Mesenchymal stem cell (in vitro differentiated cells and primary cell): ENCODE measurements at regions not wholly inside any gene's neighbourhood (a gene's known extent, or its start where the extent isn't known, plus 50 kb on each side); places are given as distances from the start of the nearest gene placed in this dataset.

Experiments used
- DNase-seq: peaks from one replicate; pipeline ENCODE4 v3.0.0-alpha.2; 2013
- H2AFZ ChIP-seq: one replicate; pipeline ENCODE4 v1.6.1; 2013; ENCODE audit warnings: low read depth, mild to moderate bottlenecking, control low read depth, inconsistent platforms, low read length, moderate library complexity
- H2AK5ac ChIP-seq: 2 replicates; pipeline ENCODE4 v1.6.1; 2013; ENCODE audit warnings: low read length, moderate library complexity, mild to moderate bottlenecking, inconsistent platforms; ENCODE audit not compliant: severe bottlenecking
- H2BK120ac ChIP-seq: one replicate; pipeline ENCODE4 v1.6.1; 2013; ENCODE audit warnings: low read depth, mild to moderate bottlenecking, inconsistent platforms, low read length, moderate library complexity
- H2BK12ac ChIP-seq, 2 experiments: one replicate each; pipeline ENCODE4 v1.6.1; 2013; ENCODE audit warnings: inconsistent platforms in 2 of 2, low read length in 2 of 2, mild to moderate bottlenecking in 2 of 2, moderate library complexity in 2 of 2, control low read depth in 1 of 2
- H2BK15ac ChIP-seq: one replicate; pipeline ENCODE4 v1.6.1; 2013; ENCODE audit warnings: mild to moderate bottlenecking, low read depth, inconsistent platforms; ENCODE audit not compliant: poor library complexity, severe bottlenecking
- H2BK5ac ChIP-seq: 2 replicates; pipeline ENCODE4 v1.6.1; 2013; ENCODE audit warnings: low read depth, mild to moderate bottlenecking, low read length, control low read depth, inconsistent platforms; ENCODE audit not compliant: poor library complexity, severe bottlenecking
- H3K14ac ChIP-seq, 2 experiments: one replicate each; pipeline ENCODE4 v1.6.1; 2013; ENCODE audit warnings: inconsistent platforms in 2 of 2, low read length in 2 of 2, control low read depth in 1 of 2, mild to moderate bottlenecking in 1 of 2, moderate library complexity in 1 of 2
- H3K18ac ChIP-seq, 2 experiments: one replicate each; pipeline ENCODE4 v1.6.1; 2013; ENCODE audit warnings: inconsistent platforms in 2 of 2, low read length in 2 of 2, control low read depth in 1 of 2, low read depth in 1 of 2, mild to moderate bottlenecking in 1 of 2
- H3K23ac ChIP-seq, 2 experiments: one replicate each; pipeline ENCODE4 v1.6.1; 2013; ENCODE audit warnings: inconsistent platforms in 2 of 2, low read length in 2 of 2, mild to moderate bottlenecking in 2 of 2, moderate library complexity in 2 of 2, control low read depth in 1 of 2
- H3K27ac ChIP-seq: 2 replicates; pipeline ENCODE4 v1.5.1; 2013; ENCODE audit warnings: mild to moderate bottlenecking, moderate library complexity, low read length, control low read depth, inconsistent platforms; ENCODE audit not compliant: poor library complexity, severe bottlenecking
- H3K27me3 ChIP-seq, 2 experiments: 2 replicates each; pipeline versions ENCODE4 v1.6.1 to v1.7.0; 2013; ENCODE audit warnings: low read length in 2 of 2, mild to moderate bottlenecking in 2 of 2, moderate library complexity in 2 of 2, control low read depth in 1 of 2, inconsistent platforms in 1 of 2; ENCODE audit not compliant: control insufficient read depth in 1 of 2, insufficient read depth in 1 of 2
- H3K36me3 ChIP-seq, 2 experiments: 2 replicates each; pipeline versions ENCODE4 v1.6.1 to v1.7.0; 2013; ENCODE audit warnings: low read length in 2 of 2, control low read depth in 1 of 2, inconsistent platforms in 1 of 2, low read depth in 1 of 2, mild to moderate bottlenecking in 1 of 2; ENCODE audit not compliant: insufficient read depth in 2 of 2, control insufficient read depth in 1 of 2
- H3K4ac ChIP-seq, 2 experiments: one replicate each; pipeline ENCODE4 v1.6.1; 2013; ENCODE audit warnings: inconsistent platforms in 2 of 2, low read length in 2 of 2, mild to moderate bottlenecking in 2 of 2, moderate library complexity in 2 of 2, control low read depth in 1 of 2, low read depth in 1 of 2
- H3K4me1 ChIP-seq: 2 replicates; pipeline ENCODE4 v1.6.1; 2013; ENCODE audit warnings: low read depth, low read length, control low read depth; ENCODE audit not compliant: control insufficient read depth, insufficient read depth
- H3K4me2 ChIP-seq: 2 replicates; pipeline ENCODE4 v1.6.1; 2013; ENCODE audit warnings: low read length, mild to moderate bottlenecking, inconsistent platforms; ENCODE audit not compliant: poor library complexity, severe bottlenecking
- H3K4me3 ChIP-seq, 2 experiments: 2 replicates each; pipeline versions ENCODE4 v1.5.1 to v1.7.0; 2013; ENCODE audit warnings: low read length in 2 of 2, mild to moderate bottlenecking in 2 of 2, control low read depth in 1 of 2, low read depth in 1 of 2; ENCODE audit not compliant: insufficient read depth in 1 of 2
- H3K79me1 ChIP-seq: replicated peaks from 2 replicates; pipeline ENCODE4 v1.6.1; 2013; ENCODE audit warnings: mild to moderate bottlenecking, control low read depth, low read length, inconsistent platforms; ENCODE audit not compliant: poor library complexity, severe bottlenecking
- H3K9ac ChIP-seq: 2 replicates; pipeline ENCODE4 v1.7.0; 2013; ENCODE audit warnings: mild to moderate bottlenecking, low read length, moderate library complexity
- H3K9me3 ChIP-seq: 2 replicates; pipeline ENCODE4 v1.7.0; 2013; ENCODE audit warnings: mild to moderate bottlenecking, low read length; ENCODE audit not compliant: control insufficient read depth
- H4K8ac ChIP-seq: one replicate; pipeline ENCODE4 v1.6.1; 2013; ENCODE audit warnings: inconsistent platforms, mild to moderate bottlenecking, low read length, moderate library complexity
- H4K91ac ChIP-seq: one replicate; pipeline ENCODE4 v1.6.1; 2013; ENCODE audit warnings: mild to moderate bottlenecking, low read length, inconsistent platforms
- WGBS: methylation state at CpG from one replicate; pipeline ENCODE4 v1.1.7; 2013; ENCODE audit warnings: mixed read lengths; 5-methylcytosine and 5-hydroxymethylcytosine counted together

GRCh38 chr6:77036400-77036799, 426.9 kb downstream of the HTR1B start:
- H2BK120ac ChIP-seq: no peak overlapping the region
- H3K9me3 ChIP-seq: peaks cover 7% of the 10 kb centered on the region
- H2AK5ac ChIP-seq: peak overlapping the region; percentile 14
- H2BK12ac ChIP-seq: no peak overlapping the region
- no peaks in the 10 kb centered on the region for H3K36me3 ChIP-seq
- H3K27ac ChIP-seq: no peak overlapping the region
- no peak for DNase-seq
- H2BK5ac ChIP-seq: no peak overlapping the region
- H2AFZ ChIP-seq: no peak overlapping the region
- H3K9ac ChIP-seq: no peak overlapping the region
- H2BK15ac ChIP-seq: no peak overlapping the region
- H4K8ac ChIP-seq: no peak overlapping the region
- H4K91ac ChIP-seq: no peak overlapping the region
- H3K18ac ChIP-seq: no peak overlapping the region
- H3K14ac ChIP-seq: no peak overlapping the region
- 93% methylated on average over 3 of the region's 4 CpGs for WGBS
- no peak overlapping the region for H3K23ac ChIP-seq
- no peak overlapping the region for H3K4ac ChIP-seq
- peaks cover 7% of the 10 kb centered on the region for H3K4me1 ChIP-seq
- no peak overlapping the region for H3K4me2 ChIP-seq
- H3K27me3 ChIP-seq: no peaks in the 10 kb centered on the region
- no peaks in the 10 kb centered on the region for H3K79me1 ChIP-seq
- H3K4me3 ChIP-seq: no peak overlapping the region

GRCh38 chr6:77034161-77034560, 429.1 kb downstream of the HTR1B start:
- no peak overlapping the region for H3K4me2 ChIP-seq

DNA sequence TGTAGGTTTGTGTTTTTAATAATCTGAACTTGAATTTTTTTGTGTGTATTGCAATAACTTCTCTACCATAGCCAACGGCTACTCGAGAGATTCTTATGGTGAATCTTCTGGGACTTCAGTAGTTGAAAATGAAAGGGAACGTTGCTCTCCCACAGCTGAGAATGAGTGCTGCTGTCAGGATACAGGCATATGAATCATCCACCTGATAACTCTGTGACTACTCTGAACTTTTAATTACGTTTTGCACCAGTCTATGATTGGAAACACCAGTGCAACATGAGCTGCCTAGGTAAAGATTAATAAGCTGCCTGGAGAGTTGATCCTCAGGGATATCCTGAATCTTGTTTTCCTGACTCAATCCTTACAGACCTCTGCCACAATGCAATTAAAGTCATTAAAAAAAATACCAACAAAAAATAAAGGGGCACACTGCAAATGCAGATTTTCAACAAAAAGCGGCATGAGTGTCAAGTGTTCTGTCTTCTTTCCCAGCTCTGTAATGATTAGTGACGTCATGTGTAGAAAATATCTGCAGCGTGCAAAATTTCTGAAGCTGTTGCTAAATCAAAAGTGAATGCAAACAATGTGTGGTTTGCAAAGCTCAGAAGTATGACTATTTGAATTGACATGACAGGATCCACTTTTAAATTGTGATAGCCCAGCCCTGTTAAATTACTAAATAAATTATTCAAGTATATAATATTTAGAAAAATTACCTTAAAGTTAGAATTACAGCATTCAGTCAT, 432.2 kb downstream of the HTR1B start:
- H3K23ac ChIP-seq: no peak overlapping the region
- H3K4ac ChIP-seq: no peak overlapping the region
- no peak overlapping the region for H2BK5ac ChIP-seq
- no peak overlapping the region for H2BK120ac ChIP-seq
- no peak overlapping the region for H2AK5ac ChIP-seq
- peak overlapping the region; percentile 34 for H3K4me2 ChIP-seq
- no peaks in the 10 kb centered on the region for H3K4me1 ChIP-seq
- no peak overlapping the region for H2AFZ ChIP-seq
- peak overlapping the region; percentile 43 for H3K27ac ChIP-seq
- no peaks in the 10 kb centered on the region for H3K36me3 ChIP-seq
- peaks cover 2% of the 10 kb centered on the region for H3K79me1 ChIP-seq
- no peaks in the 10 kb centered on the region for H3K9me3 ChIP-seq
- no peak overlapping the region for H4K8ac ChIP-seq
- no peak overlapping the region for H2BK12ac ChIP-seq
- DNase-seq: peak; percentile 50
- no peak overlapping the region for H3K18ac ChIP-seq
- no peak overlapping the region for H2BK15ac ChIP-seq
- WGBS: 56% methylated on average over 7 of the region's 7 CpGs
- H3K4me3 ChIP-seq: no peak overlapping the region
- no peak overlapping the region for H3K9ac ChIP-seq
- no peak overlapping the region for H4K91ac ChIP-seq
- no peak overlapping the region for H3K14ac ChIP-seq
- no peaks in the 10 kb centered on the region for H3K27me3 ChIP-seq

More at GRCh38 chr6:77034161-77034560, 429.1 kb downstream of the HTR1B start:
- Histone ChIP-seq H2AK5ac (no peak overlapping the region), H2BK5ac (no peak overlapping the region), H3K79me1 (no peaks in the 10 kb centered on the region), H3K23ac (no peak overlapping the region), H2BK15ac (no peak overlapping the region), H4K8ac (no peak overlapping the region), H3K36me3 (no peaks in the 10 kb centered on the region), H2BK120ac (no peak overlapping the region), H3K14ac (no peak overlapping the region), H3K4me3 (no peak overlapping the region), H4K91ac (no peak overlapping the region), H3K27ac (peak overlapping the region; percentile 91), H3K9me3 (peaks cover 7% of the 10 kb centered on the region), H2BK12ac (peak overlapping the region in 1 of 2 experiments; percentile 18), H3K4me1 (peaks cover 6% of the 10 kb centered on the region), H3K27me3 (no peaks in the 10 kb centered on the region), H3K4ac (no peak overlapping the region), H2AFZ (no peak overlapping the region), H3K18ac (no peak overlapping the region), H3K9ac (no peak overlapping the region)
- 0% methylated on average over 3 of the region's 5 CpGs for WGBS
- DNase-seq: peak; percentile 88

- no peaks in the 10 kb centered on the region for H3K4me1 ChIP-seq
- H3K27ac ChIP-seq: no peak overlapping the region
Measured at GRCh38 chr6:77026341-77026740, 436.9 kb downstream of the HTR1B start.

More at GRCh38 chr6:77026341-77026740, 436.9 kb downstream of the HTR1B start:
- 71% methylated on average over 1 of the region's 2 CpGs for WGBS
- no peak for DNase-seq
- Histone ChIP-seq H3K14ac (no peak overlapping the region), H3K79me1 (peaks cover 2% of the 10 kb centered on the region), H3K4ac (no peak overlapping the region), H3K4me2 (no peak overlapping the region), H2BK120ac (no peak overlapping the region), H3K4me3 (no peak overlapping the region), H3K9me3 (no peaks in the 10 kb centered on the region), H3K18ac (no peak overlapping the region), H2BK12ac (no peak overlapping the region), H2AK5ac (no peak overlapping the region), H4K8ac (no peak overlapping the region), H3K9ac (no peak overlapping the region), H2BK5ac (no peak overlapping the region), H3K36me3 (no peaks in the 10 kb centered on the region), H3K23ac (no peak overlapping the region), H3K27me3 (no peaks in the 10 kb centered on the region), H2BK15ac (no peak overlapping the region), H4K91ac (no peak overlapping the region), H2AFZ (no peak overlapping the region)
